ENCODE measurements at regions not wholly inside any gene's neighbourhood (a gene's known extent, or its start where the extent isn't known, plus 50 kb on each side); places are given as distances from the start of the nearest gene placed in this dataset.

- TF ChIP-seq CTCF (IDR thresholded peaks at IDR 0.05), result no peak
Measured at GRCh38 chr9:20207176-20207575, 415.1 kb downstream of the MLLT3 start.

DNA sequence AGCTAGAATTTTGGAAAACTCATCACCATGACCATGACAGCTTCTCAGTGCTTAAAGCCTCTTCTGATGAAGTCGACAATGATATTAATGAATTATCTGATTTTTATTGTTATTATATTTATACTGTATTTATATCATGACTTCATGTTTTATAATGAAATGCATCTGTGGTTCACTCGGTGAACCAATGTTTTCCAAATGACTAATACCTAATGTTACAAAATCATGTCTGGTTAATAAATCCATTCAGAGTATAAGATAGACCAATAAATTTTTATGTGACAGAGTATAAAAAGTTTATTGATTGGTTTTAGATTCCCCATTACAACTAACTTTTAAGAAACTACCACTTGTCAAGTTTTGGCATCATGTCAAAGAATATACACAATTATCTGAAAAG is 416.5 kb downstream of the MLLT3 start:
- ATAC-seq (ENCODE audit: low FRiP score), result no peak
- DNase-seq (ENCODE audit: low spot score), result no peak
- TF ChIP-seq CTCF (IDR thresholded peaks at IDR 0.05), result no peak

More at GRCh38 chr9:20207176-20207575, 415.1 kb downstream of the MLLT3 start:
- DNase-seq (ENCODE audit: low spot score), result no peak
- no peak for ATAC-seq (ENCODE audit: low FRiP score)

GRCh38 chr9:20200991-20201431 is 412.2 kb upstream of the SLC24A2 start:
- ATAC-seq (ENCODE audit: low FRiP score) (no peak), DNase-seq (ENCODE audit: low spot score) (no peak)
- no peak for TF ChIP-seq CTCF (IDR thresholded peaks at IDR 0.05)

DNA sequence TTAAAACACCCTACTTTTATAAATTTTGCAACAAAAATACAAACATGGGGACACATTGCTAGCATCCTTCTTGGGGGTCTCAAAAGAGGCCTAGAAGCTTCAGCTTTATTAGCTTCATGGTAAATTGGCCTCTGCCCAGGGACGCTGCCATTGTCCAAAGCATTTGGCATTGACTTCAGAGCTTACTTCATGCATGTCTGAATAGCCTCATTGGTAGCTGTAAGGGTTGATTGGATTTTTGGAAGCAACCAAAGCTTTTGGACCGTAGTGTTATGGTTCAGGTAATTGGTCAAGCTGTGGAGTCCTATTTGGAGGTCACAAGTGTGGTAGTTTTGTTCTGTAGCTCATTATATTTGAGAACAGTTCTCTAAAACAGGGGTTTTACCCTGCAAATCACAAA is 411.7 kb upstream of the SLC24A2 start:
- no peak for ATAC-seq (ENCODE audit: low FRiP score)
- no peak for TF ChIP-seq CTCF (IDR thresholded peaks at IDR 0.05)
- no peak for DNase-seq (ENCODE audit: low spot score)

DNA sequence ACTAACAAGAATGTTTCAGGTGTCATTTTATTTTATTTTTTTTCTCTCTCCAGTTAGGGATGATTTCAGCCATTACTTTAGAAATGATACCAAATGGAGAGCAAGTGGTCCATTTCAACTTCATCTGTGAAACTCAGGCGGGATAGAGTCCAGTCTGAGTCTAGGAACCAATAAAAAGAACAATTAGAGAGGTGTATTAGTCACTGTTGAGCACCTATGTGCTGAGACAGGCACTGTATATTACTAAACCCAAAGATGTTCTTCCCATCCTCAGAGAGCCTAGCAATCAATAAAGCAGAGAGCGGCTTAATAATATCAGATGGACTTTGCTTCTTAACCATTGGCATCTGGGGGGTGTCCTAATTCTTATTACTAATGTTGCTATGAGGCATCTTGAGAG is 410.3 kb upstream of the SLC24A2 start:
- ATAC-seq (ENCODE audit: low FRiP score) (no peak), DNase-seq (ENCODE audit: low spot score) (no peak)
- no peak for TF ChIP-seq CTCF (IDR thresholded peaks at IDR 0.05)

DNA sequence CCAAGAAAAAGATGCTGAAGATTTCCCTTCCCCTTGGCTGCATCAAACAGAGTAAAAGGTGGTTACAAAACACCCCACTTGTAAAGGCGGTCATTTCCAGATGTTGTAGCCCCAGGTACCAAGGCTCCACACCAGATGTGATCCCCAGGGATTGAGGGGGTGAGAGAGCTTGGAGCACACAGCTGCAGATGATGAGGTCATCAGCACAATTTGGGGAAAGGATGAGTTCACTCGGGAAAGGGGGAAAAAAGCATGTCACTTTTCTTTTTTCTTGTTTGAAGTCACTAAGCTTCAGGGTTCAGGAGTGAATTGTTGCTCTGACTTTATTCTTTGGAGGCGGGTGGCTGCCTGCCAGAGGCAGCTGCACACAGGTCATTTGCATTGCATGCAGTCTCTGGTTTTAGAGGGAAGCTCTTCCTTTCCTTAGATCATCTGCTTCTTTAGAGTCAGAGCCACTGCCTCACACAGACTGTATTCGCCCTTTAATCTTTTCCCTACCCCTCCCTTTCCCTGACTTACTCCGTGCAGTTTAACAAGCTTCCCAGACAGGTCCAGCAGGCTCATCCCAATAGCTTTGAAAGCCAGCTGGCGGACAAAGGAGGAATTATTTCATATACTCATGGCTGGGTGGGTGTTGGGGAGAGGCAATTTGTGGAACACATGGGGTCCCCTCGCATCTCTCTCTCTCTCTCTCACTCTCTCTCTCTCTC is 409.3 kb upstream of the SLC24A2 start:
- DNase-seq (ENCODE audit: low spot score) (no peak), ATAC-seq (ENCODE audit: low FRiP score) (no peak)
- TF ChIP-seq CTCF (IDR thresholded peaks at IDR 0.05), result no peak

DNA sequence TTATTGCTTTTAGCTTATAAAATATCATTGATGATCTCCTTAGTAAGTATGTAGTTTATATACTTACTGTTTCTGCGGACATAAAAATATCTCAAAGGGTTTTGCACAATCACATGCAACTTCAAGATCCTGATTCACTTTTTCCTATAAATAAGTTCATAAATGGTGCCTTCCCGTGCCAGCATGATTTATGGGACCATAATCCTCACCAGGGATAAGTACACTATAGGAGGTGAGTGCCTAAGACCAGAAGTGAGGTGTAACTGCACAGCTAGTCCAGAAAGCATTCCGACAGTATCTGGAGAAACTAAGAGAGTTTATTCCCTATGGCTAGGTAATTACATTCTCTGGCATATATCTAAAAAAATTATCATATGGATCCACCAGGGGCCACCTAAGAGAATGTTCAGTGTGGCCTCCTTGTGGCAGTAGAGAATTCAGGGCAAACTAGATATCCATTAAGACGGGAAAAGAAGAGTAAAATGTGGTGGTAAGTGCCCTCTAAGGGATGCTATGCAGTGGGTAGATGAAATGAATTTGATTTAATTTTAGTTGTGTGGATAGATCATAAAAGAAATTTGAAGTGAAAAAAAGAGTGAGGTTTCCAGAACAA is 402.5 kb upstream of the SLC24A2 start:
- DNase-seq (ENCODE audit: low spot score) (no peak), ATAC-seq (ENCODE audit: low FRiP score) (no peak)

More for the DNA sequence above, 402.5 kb upstream of the SLC24A2 start:
- no peak for TF ChIP-seq CTCF (IDR thresholded peaks at IDR 0.05)
